ENCODE measurements at regions not wholly inside any gene's neighbourhood (a gene's known extent, or its start where the extent isn't known, plus 50 kb on each side); places are given as distances from the start of the nearest gene placed in this dataset.

DNA sequence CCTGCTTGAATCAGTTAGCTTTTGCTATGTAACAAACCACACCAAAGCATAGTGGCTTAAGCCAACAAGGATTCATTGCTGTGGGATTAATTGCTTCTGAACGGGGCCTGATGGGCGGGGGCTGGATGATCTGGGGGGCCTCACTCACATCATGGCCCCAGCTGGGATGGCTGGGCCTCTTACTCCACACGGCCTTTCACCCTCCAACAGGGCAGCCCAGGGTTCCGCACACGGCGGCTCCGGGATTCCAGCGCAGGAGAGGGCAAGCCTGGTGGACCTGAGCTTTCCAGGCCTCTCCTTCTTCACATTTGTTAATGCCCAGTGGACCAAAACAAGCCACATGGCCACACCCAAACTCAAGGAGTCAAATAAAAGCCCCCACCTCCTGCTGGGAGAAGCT lies 86.3 kb upstream of the PHLPP1 start:
- DNase-seq (ENCODE audit: low spot score) = no peak
- no peak for TF ChIP-seq CTCF (IDR thresholded peaks at IDR 0.05; ENCODE audit: borderline replicate concordance, control extremely low read depth, extremely low read depth, insufficient read depth, missing control alignments)
- in situ Hi-C loops (cut with MboI; ENCODE audit: low sequenced_read_pairs, unreplicated experiment) = no loop called here

DNA sequence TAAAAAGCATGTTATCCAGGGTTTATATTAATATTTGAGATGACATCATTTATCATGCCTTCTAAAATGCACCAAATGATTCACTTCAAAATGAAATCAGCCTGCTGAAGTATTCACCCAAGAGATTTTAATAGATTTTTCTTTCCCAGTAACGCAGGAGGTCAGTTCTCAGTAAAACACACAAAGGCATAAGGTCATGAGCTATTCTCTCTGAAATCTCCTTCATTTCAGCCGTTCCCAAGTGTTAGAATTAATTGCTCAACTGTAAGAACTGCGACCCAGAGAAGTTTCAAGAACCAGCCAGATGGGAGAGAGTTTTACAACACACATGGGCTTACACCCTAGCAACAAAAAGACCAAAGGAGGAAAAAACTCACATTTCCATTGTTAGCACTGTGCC lies 84.2 kb upstream of the PHLPP1 start:
- TF ChIP-seq CTCF (IDR thresholded peaks at IDR 0.05; ENCODE audit: borderline replicate concordance, control extremely low read depth, extremely low read depth, insufficient read depth, missing control alignments) = no peak
- no peak for DNase-seq (ENCODE audit: low spot score)
- in situ Hi-C loops (cut with MboI; ENCODE audit: low sequenced_read_pairs, unreplicated experiment) = no loop called here

- in situ Hi-C loops (cut with MboI; ENCODE audit: low sequenced_read_pairs, unreplicated experiment) = no loop called here
- no peak for DNase-seq (ENCODE audit: low spot score)
- no peak for TF ChIP-seq CTCF (IDR thresholded peaks at IDR 0.05; ENCODE audit: borderline replicate concordance, control extremely low read depth, extremely low read depth, insufficient read depth, missing control alignments)
These were observed 82.4 kb upstream of the PHLPP1 start for GRCh38 chr18:62632788-62633455.

DNA sequence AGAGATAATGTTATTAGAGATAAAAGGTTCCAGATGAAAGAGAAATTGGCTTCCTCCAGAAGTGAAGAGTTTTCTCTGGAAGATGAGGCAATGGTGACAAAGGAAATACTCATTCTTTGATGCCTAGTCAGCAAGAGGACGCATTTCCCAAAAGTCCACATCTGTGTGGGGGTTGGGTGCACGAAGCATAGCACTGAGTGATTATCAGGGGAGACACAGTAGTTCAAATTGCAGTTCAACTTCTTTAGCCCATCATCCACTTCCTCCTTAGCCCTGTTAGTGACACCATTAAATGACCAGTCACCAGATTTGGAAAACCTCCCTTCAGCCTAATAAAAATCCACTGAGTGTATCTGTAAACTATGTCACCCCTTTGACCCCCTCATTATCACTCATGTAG lies 80.9 kb upstream of the PHLPP1 start:
- no peak for DNase-seq (ENCODE audit: low spot score)
- in situ Hi-C loops (cut with MboI; ENCODE audit: low sequenced_read_pairs, unreplicated experiment) = no loop called here
- TF ChIP-seq CTCF (IDR thresholded peaks at IDR 0.05; ENCODE audit: borderline replicate concordance, control extremely low read depth, extremely low read depth, insufficient read depth, missing control alignments) = no peak

GRCh38 chr18:62634979-62635630 lies 80.2 kb upstream of the PHLPP1 start:
- no peak for DNase-seq (ENCODE audit: low spot score)
- in situ Hi-C loops (cut with MboI; ENCODE audit: low sequenced_read_pairs, unreplicated experiment) = no loop called here
- TF ChIP-seq CTCF (IDR thresholded peaks at IDR 0.05; ENCODE audit: borderline replicate concordance, control extremely low read depth, extremely low read depth, insufficient read depth, missing control alignments) = no peak

DNA sequence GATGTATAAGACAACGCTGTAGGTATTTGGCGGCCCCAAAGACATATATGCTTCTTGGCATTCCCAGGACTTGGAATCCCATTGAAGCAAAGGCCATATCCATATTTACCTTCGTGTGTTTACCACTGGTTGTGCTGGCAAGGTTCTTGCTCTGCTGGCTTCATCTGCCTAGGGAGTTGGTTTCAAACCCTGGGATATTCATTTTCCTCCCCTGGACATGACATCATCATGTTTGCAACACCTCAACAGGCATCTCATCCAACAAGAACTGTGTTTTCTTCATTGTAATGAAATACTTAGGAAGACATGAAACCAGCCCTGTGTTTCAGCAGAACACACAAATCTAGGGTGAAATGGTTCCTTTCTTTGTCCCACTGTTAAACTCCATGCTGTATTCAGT lies 77.9 kb upstream of the PHLPP1 start:
- TF ChIP-seq CTCF (IDR thresholded peaks at IDR 0.05; ENCODE audit: borderline replicate concordance, control extremely low read depth, extremely low read depth, insufficient read depth, missing control alignments) = no peak
- in situ Hi-C loops (cut with MboI; ENCODE audit: low sequenced_read_pairs, unreplicated experiment) = no loop called here
- DNase-seq (ENCODE audit: low spot score) = no peak
